ENCODE measurements at regions not wholly inside any gene's neighbourhood (a gene's known extent, or its start where the extent isn't known, plus 50 kb on each side); places are given as distances from the start of the nearest gene placed in this dataset.

- CTCF ChIA-PET: no interaction called here
- 81% methylated on average over 2 of the region's 3 CpGs for WGBS (ENCODE audit: insufficient coverage)
- no peaks in the 10 kb centered on the region for H3K4me1 ChIP-seq (ENCODE audit: control insufficient read depth in 1 of 2, extremely low read depth in 1 of 2, insufficient read depth in 2 of 2, low read length in 2 of 2)
- no peaks in the 10 kb centered on the region for H3K9me3 ChIP-seq
- DNase-seq (no peak), ATAC-seq (replicated peaks in 1 of 4) (no peak)
- no peak overlapping the region for H3K27ac ChIP-seq (ENCODE audit: low read length)
- Mint-ChIP-seq H3K36me3 (peaks cover 6% of the 10 kb centered on the region), H3K9me3 (peaks cover 10 to 11% (median 11%) of the 10 kb centered on the region in 3 donors), H3K27ac (no peak overlapping the region), H3K4me3 (no peak overlapping the region), H3K27me3 (peaks cover 9 to 13% of the 10 kb centered on the region in 2 donors), H3K4me1 (peaks cover 0 to 9% (median 6%) of the 10 kb centered on the region in 3 donors)
- H3K27me3 ChIP-seq (replicated peaks in 1 of 2; ENCODE audit: control insufficient read depth in 2 of 2, extremely low read depth in 1 of 2, insufficient read depth in 2 of 2, low read length in 1 of 2): peaks cover 0 to 7% of the 10 kb centered on the region in 2 experiments
- POLR2A ChIA-PET: no interaction called here
- no peak overlapping the region for H3K4me3 ChIP-seq (ENCODE audit: control insufficient read depth in 1 of 2, extremely low read depth in 1 of 2, low read length in 1 of 2)
- no peaks in the 10 kb centered on the region for H3K36me3 ChIP-seq (ENCODE audit: control insufficient read depth in 2 of 2, extremely low read depth in 1 of 2, insufficient read depth in 1 of 2, low read length in 1 of 2)
These were observed 78.2 kb upstream of the MKLN1 start for GRCh38 chr7:131249483-131249882.

- no peak overlapping the region for H3K4me3 ChIP-seq (ENCODE audit: control insufficient read depth in 1 of 2, extremely low read depth in 1 of 2, low read length in 1 of 2)
- CTCF ChIA-PET: interaction anchor here in 1 of 2 donors (0.7 kb wide), 1 partner anchor 353 kb away, joined by 3 read pairs; no protein-coding TSS in a partner anchor
- Mint-ChIP-seq H3K36me3 (peaks cover 8% of the 10 kb centered on the region), H3K27me3 (peaks cover 9 to 13% of the 10 kb centered on the region in 2 donors), H3K27ac (no peak overlapping the region), H3K4me3 (no peak overlapping the region), H3K9me3 (peaks cover 15 to 18% (median 17%) of the 10 kb centered on the region in 3 donors), H3K4me1 (peaks cover 0 to 9% (median 6%) of the 10 kb centered on the region in 3 donors)
- H3K4me1 ChIP-seq (ENCODE audit: control insufficient read depth in 1 of 2, extremely low read depth in 1 of 2, insufficient read depth in 2 of 2, low read length in 2 of 2): no peaks in the 10 kb centered on the region
- WGBS (ENCODE audit: insufficient coverage): 78% methylated on average over 3 of the region's 4 CpGs
- H3K27ac ChIP-seq (ENCODE audit: low read length): no peak overlapping the region
- DNase-seq (no peak), ATAC-seq (replicated peaks in 1 of 4) (no peak)
- POLR2A ChIA-PET: no interaction called here
- H3K36me3 ChIP-seq (ENCODE audit: control insufficient read depth in 2 of 2, extremely low read depth in 1 of 2, insufficient read depth in 1 of 2, low read length in 1 of 2): no peaks in the 10 kb centered on the region
- H3K9me3 ChIP-seq: no peaks in the 10 kb centered on the region
- H3K27me3 ChIP-seq (replicated peaks in 1 of 2; ENCODE audit: control insufficient read depth in 2 of 2, extremely low read depth in 1 of 2, insufficient read depth in 2 of 2, low read length in 1 of 2): peaks cover 0 to 7% of the 10 kb centered on the region in 2 experiments
These were observed 77.3 kb upstream of the MKLN1 start for GRCh38 chr7:131250331-131250730.

GRCh38 chr7:131251371-131251770 lies 76.3 kb upstream of the MKLN1 start:
- Histone ChIP-seq H3K36me3 (ENCODE audit: control insufficient read depth in 2 of 2, extremely low read depth in 1 of 2, insufficient read depth in 1 of 2, low read length in 1 of 2) (no peaks in the 10 kb centered on the region), H3K27ac (ENCODE audit: low read length) (no peak overlapping the region), H3K9me3 (no peaks in the 10 kb centered on the region), H3K4me1 (ENCODE audit: control insufficient read depth in 1 of 2, extremely low read depth in 1 of 2, insufficient read depth in 2 of 2, low read length in 2 of 2) (no peaks in the 10 kb centered on the region), H3K4me3 (ENCODE audit: control insufficient read depth in 1 of 2, extremely low read depth in 1 of 2, low read length in 1 of 2) (no peak overlapping the region), H3K27me3 (replicated peaks in 1 of 2; ENCODE audit: control insufficient read depth in 2 of 2, extremely low read depth in 1 of 2, insufficient read depth in 2 of 2, low read length in 1 of 2) (peaks cover 0 to 7% of the 10 kb centered on the region in 2 experiments)
- Mint-ChIP-seq H3K4me1 (peaks cover 0 to 9% (median 6%) of the 10 kb centered on the region in 3 donors), H3K27ac (no peak overlapping the region), H3K36me3 (peaks cover 8% of the 10 kb centered on the region), H3K9me3 (peaks cover 15 to 18% (median 18%) of the 10 kb centered on the region in 3 donors), H3K27me3 (peaks cover 9 to 13% of the 10 kb centered on the region in 2 donors), H3K4me3 (no peak overlapping the region)
- ATAC-seq (replicated peaks in 1 of 4): no peak
- DNase-seq: no peak
- POLR2A ChIA-PET: interaction anchor here in 1 of 2 donors (0.7 kb wide), 1 partner anchor 16 kb away, joined by 3 read pairs; no protein-coding TSS in a partner anchor
- WGBS (ENCODE audit: insufficient coverage): 100% methylated on average over 1 of the region's 2 CpGs
- CTCF ChIA-PET: no interaction called here

- ChIA-PET CTCF (interaction anchor here (0.6 to 1.0 kb wide), 4 partner anchors 10 to 188 kb away, joined by 3 to 4 read pairs (median 3); no protein-coding TSS in a partner anchor), POLR2A (no interaction called here)
- no peak for ATAC-seq (replicated peaks in 1 of 4)
- no peak overlapping the region for H3K4me3 ChIP-seq (ENCODE audit: control insufficient read depth in 1 of 2, extremely low read depth in 1 of 2, low read length in 1 of 2)
- H3K27me3 ChIP-seq (replicated peaks in 1 of 2; ENCODE audit: control insufficient read depth in 2 of 2, extremely low read depth in 1 of 2, insufficient read depth in 2 of 2, low read length in 1 of 2): peaks cover 0 to 7% of the 10 kb centered on the region in 2 experiments
- H3K4me1 ChIP-seq (ENCODE audit: control insufficient read depth in 1 of 2, extremely low read depth in 1 of 2, insufficient read depth in 2 of 2, low read length in 2 of 2): no peaks in the 10 kb centered on the region
- Mint-ChIP-seq H3K9me3 (peaks cover 15 to 18% (median 18%) of the 10 kb centered on the region in 3 donors), H3K27me3 (peaks cover 9 to 13% of the 10 kb centered on the region in 2 donors), H3K4me3 (no peak overlapping the region), H3K27ac (no peak overlapping the region), H3K4me1 (peaks cover 0 to 9% (median 6%) of the 10 kb centered on the region in 3 donors), H3K36me3 (peaks cover 8% of the 10 kb centered on the region)
- no peaks in the 10 kb centered on the region for H3K36me3 ChIP-seq (ENCODE audit: control insufficient read depth in 2 of 2, extremely low read depth in 1 of 2, insufficient read depth in 1 of 2, low read length in 1 of 2)
- WGBS (ENCODE audit: insufficient coverage): no CpG with 5 or more reads among the region's 1 CpG
- DNase-seq: no peak
- H3K9me3 ChIP-seq: no peaks in the 10 kb centered on the region
- no peak overlapping the region for H3K27ac ChIP-seq (ENCODE audit: low read length)
These were observed 74.7 kb upstream of the MKLN1 start for GRCh38 chr7:131252976-131253375.

DNA sequence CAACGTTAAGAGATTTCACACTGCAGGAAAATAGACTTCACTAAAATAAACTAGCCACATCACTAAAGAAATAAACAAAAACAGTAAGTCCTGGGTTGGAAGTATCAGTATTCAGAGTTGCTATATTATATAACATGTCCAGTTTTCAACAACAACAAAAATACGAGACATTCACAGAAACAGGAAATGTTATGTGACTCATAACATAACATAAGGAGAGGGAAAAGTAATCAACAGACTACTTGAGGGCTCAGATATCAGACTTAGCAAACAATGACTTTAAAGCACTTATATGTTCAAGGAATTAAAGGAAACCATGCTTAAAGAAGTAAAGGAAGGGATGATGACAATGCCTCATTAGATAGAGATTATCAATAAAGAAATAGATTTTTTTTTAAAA lies 73.5 kb upstream of the MKLN1 start:
- H3K9me3 ChIP-seq: no peaks in the 10 kb centered on the region
- CTCF ChIA-PET: no interaction called here
- H3K27me3 Mint-ChIP-seq: peaks cover 9 to 11% of the 10 kb centered on the region in 2 donors

DNA sequence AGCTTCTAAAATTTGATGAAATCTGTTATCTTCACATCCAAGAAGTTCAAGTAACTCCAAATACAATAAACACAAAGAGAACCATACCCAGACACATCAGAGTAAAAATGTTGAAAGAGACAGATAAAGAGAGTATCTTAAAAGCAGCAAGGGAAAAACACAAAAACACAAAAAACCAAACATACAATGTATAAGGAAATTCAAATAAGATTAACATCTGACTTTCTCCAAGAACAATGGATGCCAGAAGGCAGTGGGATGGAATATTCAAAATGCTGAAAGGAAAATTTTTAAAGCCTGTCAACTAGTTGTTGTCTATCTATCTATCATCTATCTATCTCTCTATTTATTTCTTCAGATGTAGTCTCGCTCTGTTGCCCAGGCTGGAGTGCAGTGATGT lies 72.4 kb upstream of the MKLN1 start:
- peaks cover 0 to 4% of the 10 kb centered on the region in 2 experiments for H3K27me3 ChIP-seq (replicated peaks in 1 of 2; ENCODE audit: control insufficient read depth in 2 of 2, extremely low read depth in 1 of 2, insufficient read depth in 2 of 2, low read length in 1 of 2)
- H3K27ac Mint-ChIP-seq: no peak overlapping the region
- H3K36me3 ChIP-seq (ENCODE audit: control insufficient read depth in 2 of 2, extremely low read depth in 1 of 2, insufficient read depth in 1 of 2, low read length in 1 of 2): no peaks in the 10 kb centered on the region
- ChIA-PET POLR2A (no interaction called here), CTCF (no interaction called here)
- DNase-seq: no peak
- no peak for ATAC-seq (replicated peaks in 1 of 4)
- peaks cover 0 to 2% of the 10 kb centered on the region in 2 donors for H3K27me3 Mint-ChIP-seq
- no peak overlapping the region for H3K4me3 ChIP-seq (ENCODE audit: control insufficient read depth in 1 of 2, extremely low read depth in 1 of 2, low read length in 1 of 2)
- H3K4me3 Mint-ChIP-seq: no peak overlapping the region
- H3K9me3 Mint-ChIP-seq: peaks cover 15 to 18% (median 18%) of the 10 kb centered on the region in 3 donors
- H3K36me3 Mint-ChIP-seq: peaks cover 8% of the 10 kb centered on the region
- peaks cover 0 to 9% (median 6%) of the 10 kb centered on the region in 3 donors for H3K4me1 Mint-ChIP-seq
- 100% methylated on average over 1 of the region's 1 CpG for WGBS (ENCODE audit: insufficient coverage)
- no peaks in the 10 kb centered on the region for H3K9me3 ChIP-seq
- no peaks in the 10 kb centered on the region for H3K4me1 ChIP-seq (ENCODE audit: control insufficient read depth in 1 of 2, extremely low read depth in 1 of 2, insufficient read depth in 2 of 2, low read length in 2 of 2)
- no peak overlapping the region for H3K27ac ChIP-seq (ENCODE audit: low read length)

More for the DNA sequence above, 73.5 kb upstream of the MKLN1 start:
- no CpG with 5 or more reads among the region's 2 CpGs for WGBS (ENCODE audit: insufficient coverage)
- H3K9me3 Mint-ChIP-seq: peaks cover 15 to 18% (median 18%) of the 10 kb centered on the region in 3 donors
- no peak for DNase-seq
- H3K4me1 Mint-ChIP-seq: peaks cover 0 to 9% (median 6%) of the 10 kb centered on the region in 3 donors
- H3K27ac Mint-ChIP-seq: no peak overlapping the region
- no peak for ATAC-seq (replicated peaks in 1 of 4)
- no peak overlapping the region for H3K4me3 ChIP-seq (ENCODE audit: control insufficient read depth in 1 of 2, extremely low read depth in 1 of 2, low read length in 1 of 2)
- peaks cover 0 to 5% of the 10 kb centered on the region in 2 experiments for H3K27me3 ChIP-seq (replicated peaks in 1 of 2; ENCODE audit: control insufficient read depth in 2 of 2, extremely low read depth in 1 of 2, insufficient read depth in 2 of 2, low read length in 1 of 2)
- POLR2A ChIA-PET: no interaction called here
- H3K36me3 ChIP-seq (ENCODE audit: control insufficient read depth in 2 of 2, extremely low read depth in 1 of 2, insufficient read depth in 1 of 2, low read length in 1 of 2): no peaks in the 10 kb centered on the region
- no peak overlapping the region for H3K27ac ChIP-seq (ENCODE audit: low read length)
- H3K36me3 Mint-ChIP-seq: peaks cover 8% of the 10 kb centered on the region
- no peak overlapping the region for H3K4me3 Mint-ChIP-seq
- H3K4me1 ChIP-seq (ENCODE audit: control insufficient read depth in 1 of 2, extremely low read depth in 1 of 2, insufficient read depth in 2 of 2, low read length in 2 of 2): no peaks in the 10 kb centered on the region

Data from T-cell (primary cell).